ENCODE measurements at regions not wholly inside any gene's neighbourhood (a gene's known extent, or its start where the extent isn't known, plus 50 kb on each side); places are given as distances from the start of the nearest gene placed in this dataset.

GRCh38 chr10:91038971-91039370 is 118.1 kb upstream of the ANKRD1 start:
- TF ChIP-seq CTCF (IDR thresholded peaks at IDR 0.05; ENCODE audit: low read depth, low read length, missing input control) (no peak), SP1 (IDR thresholded peaks at IDR 0.05) (no peak), ZBTB33 (IDR thresholded peaks at IDR 0.05) (no peak), EGR1 (IDR thresholded peaks at IDR 0.05; ENCODE audit: low read depth in 2 of 2) (no peak), REST (IDR thresholded peaks at IDR 0.05) (no peak), GABPA (IDR thresholded peaks at IDR 0.05 in 1 of 2, conservative IDR thresholded peaks at IDR 0.05 in 1 of 2) (no peak), TAF1 (conservative IDR thresholded peaks at IDR 0.05) (no peak), RAD21 (IDR thresholded peaks at IDR 0.05) (no peak), YY1 (IDR thresholded peaks at IDR 0.05) (no peak), RXRA (IDR thresholded peaks at IDR 0.05) (no peak), JUND (IDR thresholded peaks at IDR 0.05) (no peak), MAX (IDR thresholded peaks at IDR 0.05) (no peak)
